HEK293T (cell line): ENCODE measurements at regions not wholly inside any gene's neighbourhood (a gene's known extent, or its start where the extent isn't known, plus 50 kb on each side); places are given as distances from the start of the nearest gene placed in this dataset.
"Not testable (repeated sequence)": the region's sequence is repeated elsewhere in the genome, so short reads cannot be mapped to it uniquely, and the experiment has no call there.

Experiments used
- CTCF ChIA-PET: fragments of 350-600 bp; formaldehyde crosslinking; extraction: SDS; loops from one replicate; lab custom pipeline; 2021; ENCODE audit warnings: antibody characterized with exemption, inconsistent platforms; lab: Yijun Ruan, JAX
- POLR2A ChIA-PET: fragments of 350-600 bp; formaldehyde crosslinking; extraction: SDS; loops from one replicate; lab custom pipeline; 2020; ENCODE audit warnings: antibody characterized with exemption, inconsistent platforms; lab: Yijun Ruan, JAX
- DNase-seq: peaks from one replicate; pipeline ENCODE4 v3.0.0; 2012; ENCODE audit warnings: mixed read lengths; ENCODE audit errors: extremely low spot score
- ARNT ChIP-seq: fragments of 450-650 bp; IDR thresholded peaks from 2 replicates; pipeline ENCODE4 v1.6.1; 2017; ENCODE audit warnings: mild to moderate bottlenecking
- BHLHE40 ChIP-seq: fragments of 450-650 bp; IDR thresholded peaks from 2 replicates; pipeline ENCODE4 v1.6.1; 2016; ENCODE audit warnings: mild to moderate bottlenecking, moderate library complexity, borderline replicate concordance
- CTBP1 ChIP-seq: fragments of 450-650 bp; IDR thresholded peaks from 2 replicates; pipeline ENCODE4 v1.6.1; 2016; ENCODE audit warnings: borderline replicate concordance
- ELF4 ChIP-seq: fragments of 450-650 bp; IDR thresholded peaks from 2 replicates; pipeline ENCODE4 v1.6.1; 2017; ENCODE audit warnings: antibody characterized with exemption
- FOXA1 ChIP-seq: fragments of 450-650 bp; IDR thresholded peaks from 2 replicates; pipeline ENCODE4 v1.6.1; 2016; ENCODE audit warnings: mild to moderate bottlenecking
- FOXK2 ChIP-seq: fragments of 450-650 bp; IDR thresholded peaks from 2 replicates; pipeline ENCODE4 v1.6.1; 2016; ENCODE audit warnings: mild to moderate bottlenecking
- FOXM1 ChIP-seq: fragments of 450-650 bp; IDR thresholded peaks from 2 replicates; pipeline ENCODE4 v1.6.1; 2017; ENCODE audit warnings: mild to moderate bottlenecking, borderline replicate concordance
- HDGF ChIP-seq: fragments of 450-650 bp; IDR thresholded peaks from 2 replicates; pipeline ENCODE4 v1.6.1; 2017; ENCODE audit warnings: antibody characterized with exemption, borderline replicate concordance
- L3MBTL2 ChIP-seq: fragments of 450-650 bp; conservative IDR thresholded peaks from 2 replicates; pipeline ENCODE4 v1.6.1; 2016; ENCODE audit warnings: mild to moderate bottlenecking
- LEF1 ChIP-seq: fragments of 450-650 bp; IDR thresholded peaks from 2 replicates; pipeline ENCODE4 v1.6.1; 2017; ENCODE audit warnings: mild to moderate bottlenecking, borderline replicate concordance
- NFRKB ChIP-seq: fragments of 450-650 bp; IDR thresholded peaks from 2 replicates; pipeline ENCODE4 v1.6.1; 2016; ENCODE audit warnings: mild to moderate bottlenecking, moderate library complexity
- PKNOX1 ChIP-seq: fragments of 450-650 bp; IDR thresholded peaks from 2 replicates; pipeline ENCODE4 v1.6.1; 2016
- SP1 ChIP-seq: fragments of 450-650 bp; IDR thresholded peaks from 2 replicates; pipeline ENCODE4 v1.6.1; 2017
- SUZ12 ChIP-seq: fragments of 450-650 bp; IDR thresholded peaks from 2 replicates; pipeline ENCODE4 v1.6.1; 2016; ENCODE audit warnings: mild to moderate bottlenecking
- TARDBP ChIP-seq: fragments of 450-650 bp; IDR thresholded peaks from 2 replicates; pipeline ENCODE4 v1.6.1; 2016
- ZNF384 ChIP-seq: fragments of 450-650 bp; IDR thresholded peaks from 2 replicates; pipeline ENCODE4 v1.6.1; 2016

GRCh38 chr18:11369556-11369955 is 220.2 kb upstream of the PIEZO2 start:
- ChIA-PET CTCF (no interaction called here), POLR2A (no interaction called here)
- TF ChIP-seq LEF1 (no peak), FOXK2 (no peak), CTBP1 (no peak), TARDBP (no peak)
- DNase-seq: no peak

- TF ChIP-seq FOXA1 (no peak), HDGF (no peak), FOXK2 (no peak), LEF1 (no peak), SUZ12 (no peak), PKNOX1 (no peak), ELF4 (no peak), ZNF384 (no peak), TARDBP (no peak), SP1 (no peak), BHLHE40 (no peak), CTBP1 (no peak)
- no peak for DNase-seq
- CTCF ChIA-PET: no interaction called here
- POLR2A ChIA-PET: no interaction called here
These were observed 218.7 kb upstream of the PIEZO2 start for GRCh38 chr18:11368020-11368419.

- DNase-seq: no peak
- CTCF ChIA-PET: no interaction called here
- TF ChIP-seq CTBP1 (no peak), TARDBP (no peak), FOXM1 (no peak), SUZ12 (no peak), NFRKB (no peak), LEF1 (no peak), L3MBTL2 (no peak), SP1 (no peak), HDGF (no peak), ZNF384 (no peak)
- POLR2A ChIA-PET: no interaction called here
These were observed 218.0 kb upstream of the PIEZO2 start for GRCh38 chr18:11367351-11367750.

GRCh38 chr18:11366410-11366809 is 217.0 kb upstream of the PIEZO2 start:
- TF ChIP-seq LEF1 (no peak), PKNOX1 (0 out of 2 replicates have a peak, but pooled peaks have one; percentile 2)
- POLR2A ChIA-PET: no interaction called here
- DNase-seq: peak; percentile 46
- CTCF ChIA-PET: no interaction called here

GRCh38 chr18:11362856-11363255 is 213.5 kb upstream of the PIEZO2 start:
- POLR2A ChIA-PET: no interaction called here
- CTCF ChIA-PET: no interaction called here
- TF ChIP-seq FOXK2 (no peak), NFRKB (no peak), ARNT (no peak), LEF1 (no peak), ZNF384 (no peak)
- DNase-seq: no peak

GRCh38 chr18:11361862-11362261 is 212.5 kb upstream of the PIEZO2 start:
- POLR2A ChIA-PET, CTCF ChIA-PET, DNase-seq: not testable (repeated sequence)

GRCh38 chr18:11357678-11358077 is 208.3 kb upstream of the PIEZO2 start:
- POLR2A ChIA-PET: no interaction called here
- TF ChIP-seq NFRKB: no peak
- no peak for TF ChIP-seq SUZ12
- TF ChIP-seq ELF4: no peak
- CTCF ChIA-PET: interaction anchor here (0.7 kb wide), 1 partner anchor 736 kb away, joined by 3 read pairs; the partner anchor contains the start of gene ANKRD62
- DNase-seq: no peak

GRCh38 chr18:11344576-11344975 is 195.2 kb upstream of the PIEZO2 start:
- POLR2A ChIA-PET, CTCF ChIA-PET, DNase-seq: not testable (repeated sequence)

GRCh38 chr18:11343096-11343495 is 193.7 kb upstream of the PIEZO2 start:
- ChIA-PET CTCF (no interaction called here), POLR2A (no interaction called here)
- TF ChIP-seq FOXA1 (no peak), L3MBTL2 (no peak), LEF1 (no peak), NFRKB (no peak), HDGF (no peak), ELF4 (no peak), SP1 (no peak), ZNF384 (no peak), PKNOX1 (no peak), SUZ12 (no peak), FOXK2 (no peak), BHLHE40 (no peak), ARNT (no peak), TARDBP (no peak), CTBP1 (no peak), FOXM1 (no peak)
- DNase-seq: no peak

- CTCF ChIA-PET, DNase-seq, POLR2A ChIA-PET: not testable (repeated sequence)
These were observed 192.7 kb upstream of the PIEZO2 start for GRCh38 chr18:11342115-11342514.
